ENCODE measurements at regions not wholly inside any gene's neighbourhood (a gene's known extent, or its start where the extent isn't known, plus 50 kb on each side); places are given as distances from the start of the nearest gene placed in this dataset.

DNA sequence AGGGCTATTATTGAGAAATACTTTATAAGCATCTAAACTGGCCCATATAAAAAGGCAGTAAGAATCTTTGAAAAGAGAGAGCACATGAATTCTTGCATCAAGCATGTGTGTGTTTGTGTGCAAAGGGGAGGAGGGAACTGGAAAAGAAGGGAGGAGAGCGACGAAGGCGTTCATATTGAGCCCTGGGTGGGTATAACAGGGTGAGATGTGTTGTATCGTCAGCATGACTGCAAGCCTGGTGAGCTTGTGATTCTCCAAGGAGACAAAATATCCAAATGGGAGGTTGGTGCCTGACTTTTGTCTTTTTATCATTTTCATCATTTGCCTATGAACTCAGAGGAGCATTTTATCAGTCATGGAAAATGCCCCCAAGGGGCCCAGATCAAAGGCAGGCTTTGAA is 70.8 kb upstream of the PMFBP1 start:
- TF ChIP-seq, protein P1, sequence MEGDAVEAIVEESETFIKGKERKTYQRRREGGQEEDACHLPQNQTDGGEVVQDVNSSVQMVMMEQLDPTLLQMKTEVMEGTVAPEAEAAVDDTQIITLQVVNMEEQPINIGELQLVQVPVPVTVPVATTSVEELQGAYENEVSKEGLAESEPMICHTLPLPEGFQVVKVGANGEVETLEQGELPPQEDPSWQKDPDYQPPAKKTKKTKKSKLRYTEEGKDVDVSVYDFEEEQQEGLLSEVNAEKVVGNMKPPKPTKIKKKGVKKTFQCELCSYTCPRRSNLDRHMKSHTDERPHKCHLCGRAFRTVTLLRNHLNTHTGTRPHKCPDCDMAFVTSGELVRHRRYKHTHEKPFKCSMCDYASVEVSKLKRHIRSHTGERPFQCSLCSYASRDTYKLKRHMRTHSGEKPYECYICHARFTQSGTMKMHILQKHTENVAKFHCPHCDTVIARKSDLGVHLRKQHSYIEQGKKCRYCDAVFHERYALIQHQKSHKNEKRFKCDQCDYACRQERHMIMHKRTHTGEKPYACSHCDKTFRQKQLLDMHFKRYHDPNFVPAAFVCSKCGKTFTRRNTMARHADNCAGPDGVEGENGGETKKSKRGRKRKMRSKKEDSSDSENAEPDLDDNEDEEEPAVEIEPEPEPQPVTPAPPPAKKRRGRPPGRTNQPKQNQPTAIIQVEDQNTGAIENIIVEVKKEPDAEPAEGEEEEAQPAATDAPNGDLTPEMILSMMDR (IDR thresholded peaks at IDR 0.05; ENCODE audit: low read length), result no peak
- no peak for TF ChIP-seq EZH2 (IDR thresholded peaks at IDR 0.05; ENCODE audit: borderline replicate concordance, low read length)

All from OCI-LY1 (cell line).